ENCODE measurements at regions not wholly inside any gene's neighbourhood (a gene's known extent, or its start where the extent isn't known, plus 50 kb on each side); places are given as distances from the start of the nearest gene placed in this dataset.

DNA sequence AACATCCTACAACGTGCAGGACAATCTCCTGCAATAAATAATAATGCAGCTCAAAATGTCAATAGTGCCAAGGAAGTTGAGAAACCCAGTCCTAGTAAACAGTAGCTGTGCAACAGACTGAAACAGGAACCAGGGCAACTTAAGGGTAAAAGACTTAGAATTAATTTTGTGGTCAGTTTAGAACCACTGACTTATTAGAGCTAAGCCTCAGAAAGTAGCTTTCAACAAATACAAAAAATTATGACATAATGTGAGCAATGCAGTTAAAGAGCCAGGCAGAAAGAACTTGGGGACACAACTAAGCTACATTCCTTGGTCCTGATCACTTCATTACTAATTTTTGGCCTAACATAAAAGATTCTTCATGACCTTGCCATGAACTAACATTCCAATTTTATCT is 195.4 kb downstream of the MACC1 start:
- TF ChIP-seq, protein P1, sequence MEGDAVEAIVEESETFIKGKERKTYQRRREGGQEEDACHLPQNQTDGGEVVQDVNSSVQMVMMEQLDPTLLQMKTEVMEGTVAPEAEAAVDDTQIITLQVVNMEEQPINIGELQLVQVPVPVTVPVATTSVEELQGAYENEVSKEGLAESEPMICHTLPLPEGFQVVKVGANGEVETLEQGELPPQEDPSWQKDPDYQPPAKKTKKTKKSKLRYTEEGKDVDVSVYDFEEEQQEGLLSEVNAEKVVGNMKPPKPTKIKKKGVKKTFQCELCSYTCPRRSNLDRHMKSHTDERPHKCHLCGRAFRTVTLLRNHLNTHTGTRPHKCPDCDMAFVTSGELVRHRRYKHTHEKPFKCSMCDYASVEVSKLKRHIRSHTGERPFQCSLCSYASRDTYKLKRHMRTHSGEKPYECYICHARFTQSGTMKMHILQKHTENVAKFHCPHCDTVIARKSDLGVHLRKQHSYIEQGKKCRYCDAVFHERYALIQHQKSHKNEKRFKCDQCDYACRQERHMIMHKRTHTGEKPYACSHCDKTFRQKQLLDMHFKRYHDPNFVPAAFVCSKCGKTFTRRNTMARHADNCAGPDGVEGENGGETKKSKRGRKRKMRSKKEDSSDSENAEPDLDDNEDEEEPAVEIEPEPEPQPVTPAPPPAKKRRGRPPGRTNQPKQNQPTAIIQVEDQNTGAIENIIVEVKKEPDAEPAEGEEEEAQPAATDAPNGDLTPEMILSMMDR (IDR thresholded peaks at IDR 0.05; ENCODE audit: insufficient read depth, low read length, poor library complexity, severe bottlenecking), result no peak
- TF ChIP-seq EZH2phosphoT487 (conservative IDR thresholded peaks at IDR 0.05; ENCODE audit: low read length), result no peak

Data from SU-DHL-6 (cell line).